CD4-positive, alpha-beta T cell treated with Interleukin-21 for 1 hour (primary cell): ENCODE measurements at regions not wholly inside any gene's neighbourhood (a gene's known extent, or its start where the extent isn't known, plus 50 kb on each side); places are given as distances from the start of the nearest gene placed in this dataset.
"Not testable (repeated sequence)": the region's sequence is repeated elsewhere in the genome, so short reads cannot be mapped to it uniquely, and the experiment has no call there.

Source experiments
- DNase-seq: peaks from one replicate; pipeline ENCODE4 v3.0.0-alpha.2; 2020

DNA sequence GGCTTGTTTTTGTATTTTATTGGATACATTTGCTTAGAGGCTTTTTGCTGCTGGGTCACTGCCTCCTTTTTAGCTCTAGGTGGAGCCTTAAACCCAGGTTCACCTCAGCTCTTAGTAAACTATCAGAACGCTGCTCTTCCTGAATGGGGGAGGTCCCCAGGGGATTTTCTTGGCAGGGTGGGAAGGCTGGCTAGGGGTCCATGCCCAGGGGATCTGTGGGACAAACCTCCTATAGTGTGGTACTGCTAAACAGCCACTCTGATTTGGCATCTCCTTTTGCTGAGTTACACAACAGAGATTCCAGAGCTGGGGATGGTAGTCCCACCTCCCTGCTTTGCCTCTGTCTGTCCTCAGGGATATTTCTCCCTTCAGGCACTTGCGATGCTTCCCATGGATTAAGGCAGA lies 204.9 kb downstream of the ZIC5 start:
- no peak for DNase-seq

GRCh38 chr13:99765869-99766268 lies 205.7 kb downstream of the ZIC5 start:
- no peak for DNase-seq

DNA sequence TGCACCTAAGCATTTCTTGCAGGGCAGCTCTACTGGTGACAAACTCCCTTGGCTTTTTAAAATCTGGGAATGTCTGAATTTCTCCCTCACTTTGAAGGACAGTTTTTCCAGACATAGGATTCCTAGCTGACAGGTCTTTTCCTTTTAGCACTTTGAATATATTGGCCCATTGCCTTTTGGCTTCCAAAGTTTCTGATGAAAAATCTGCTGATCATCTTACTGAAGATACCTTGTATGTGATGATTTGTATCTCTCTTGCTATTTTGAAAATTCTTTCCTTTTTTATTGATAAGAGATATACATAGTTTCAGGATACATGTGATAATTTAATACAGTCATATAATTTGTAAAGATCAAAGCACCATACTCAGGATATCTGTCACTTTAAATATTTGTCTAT lies 211.1 kb downstream of the ZIC5 start:
- DNase-seq = no peak

- no peak for DNase-seq
These were observed 212.4 kb downstream of the ZIC5 start for GRCh38 chr13:99759163-99759552.

DNA sequence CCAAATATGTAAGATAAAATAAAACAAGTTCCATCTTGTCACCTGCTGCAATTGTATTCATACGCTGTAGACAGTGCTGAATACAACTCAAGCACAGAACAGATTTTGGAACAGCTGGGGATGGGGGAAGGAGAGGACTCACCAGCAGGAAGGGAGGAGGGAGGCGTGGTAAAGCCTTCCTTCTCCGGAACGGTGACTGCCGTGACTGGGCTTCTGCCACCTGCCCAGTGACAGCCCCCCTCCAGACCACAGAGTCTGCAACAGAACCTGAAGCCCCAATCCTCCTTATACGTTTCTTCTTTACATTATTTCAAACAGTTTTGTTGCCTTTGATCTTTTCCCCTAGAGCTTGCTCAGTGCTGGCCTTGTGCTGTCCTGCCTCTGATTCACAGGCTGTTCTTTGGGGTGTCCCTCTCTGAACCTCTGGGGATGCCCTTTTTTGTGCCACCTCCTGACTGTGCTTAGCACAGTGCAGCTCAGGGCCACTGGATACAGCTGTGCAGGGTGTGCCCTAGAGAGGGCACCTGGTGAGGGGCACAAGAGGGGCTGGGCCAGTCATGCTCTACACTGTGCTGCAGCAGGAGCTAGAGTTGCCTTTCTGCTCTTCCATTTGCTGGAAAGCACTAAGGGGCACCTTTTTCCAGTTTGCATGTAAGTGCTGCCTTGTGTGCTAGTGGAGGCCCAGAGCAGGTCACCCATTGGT lies 213.0 kb downstream of the ZIC5 start:
- DNase-seq = no peak

DNA sequence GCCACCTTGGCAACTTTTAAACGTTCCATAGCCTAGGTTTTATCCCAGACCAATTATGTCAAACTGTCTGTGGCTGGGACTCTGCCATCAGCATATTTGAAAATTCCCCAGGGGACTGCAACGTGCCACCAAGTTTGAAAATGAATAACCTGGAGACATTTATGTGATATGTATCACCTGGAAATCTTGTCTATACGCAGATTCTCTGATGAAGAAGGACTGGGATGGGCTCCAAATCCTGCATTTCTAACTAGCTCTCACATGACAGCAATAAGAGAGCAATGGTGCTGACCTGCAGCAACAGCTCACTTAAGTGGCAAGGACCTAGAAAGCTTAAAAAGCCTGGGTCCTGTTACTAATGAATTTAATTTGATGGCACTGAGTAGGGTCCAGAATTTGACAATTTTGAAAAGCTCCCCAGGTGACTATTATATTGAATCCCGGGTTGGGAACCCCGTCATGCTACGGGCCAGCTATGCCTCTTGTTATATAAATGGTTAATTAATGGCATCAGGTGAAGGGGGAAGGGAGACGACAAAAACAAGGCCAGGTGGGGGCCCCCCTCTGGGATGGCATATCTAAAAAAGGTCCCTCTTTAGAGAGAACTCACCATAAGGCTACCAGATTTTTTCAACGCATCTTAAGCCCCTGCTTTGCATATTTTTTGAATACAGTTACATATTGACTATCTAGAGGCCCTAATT lies 213.7 kb downstream of the ZIC5 start:
- no peak for DNase-seq

- no peak for DNase-seq
These were observed 215.3 kb downstream of the ZIC5 start for GRCh38 chr13:99756281-99756680.

GRCh38 chr13:99754750-99755149 lies 216.8 kb downstream of the ZIC5 start:
- DNase-seq = not testable (repeated sequence)

GRCh38 chr13:99752373-99752772 lies 219.2 kb downstream of the ZIC5 start:
- DNase-seq = no peak

GRCh38 chr13:99751517-99752199 lies 219.9 kb downstream of the ZIC5 start:
- DNase-seq = no peak

- no peak for DNase-seq
These were observed 220.6 kb downstream of the ZIC5 start for GRCh38 chr13:99750951-99751350.

GRCh38 chr13:99749271-99750019 lies 222.1 kb downstream of the ZIC5 start:
- DNase-seq = no peak

- DNase-seq = no peak
These were observed 224.2 kb downstream of the ZIC5 start for GRCh38 chr13:99747403-99747710.

DNA sequence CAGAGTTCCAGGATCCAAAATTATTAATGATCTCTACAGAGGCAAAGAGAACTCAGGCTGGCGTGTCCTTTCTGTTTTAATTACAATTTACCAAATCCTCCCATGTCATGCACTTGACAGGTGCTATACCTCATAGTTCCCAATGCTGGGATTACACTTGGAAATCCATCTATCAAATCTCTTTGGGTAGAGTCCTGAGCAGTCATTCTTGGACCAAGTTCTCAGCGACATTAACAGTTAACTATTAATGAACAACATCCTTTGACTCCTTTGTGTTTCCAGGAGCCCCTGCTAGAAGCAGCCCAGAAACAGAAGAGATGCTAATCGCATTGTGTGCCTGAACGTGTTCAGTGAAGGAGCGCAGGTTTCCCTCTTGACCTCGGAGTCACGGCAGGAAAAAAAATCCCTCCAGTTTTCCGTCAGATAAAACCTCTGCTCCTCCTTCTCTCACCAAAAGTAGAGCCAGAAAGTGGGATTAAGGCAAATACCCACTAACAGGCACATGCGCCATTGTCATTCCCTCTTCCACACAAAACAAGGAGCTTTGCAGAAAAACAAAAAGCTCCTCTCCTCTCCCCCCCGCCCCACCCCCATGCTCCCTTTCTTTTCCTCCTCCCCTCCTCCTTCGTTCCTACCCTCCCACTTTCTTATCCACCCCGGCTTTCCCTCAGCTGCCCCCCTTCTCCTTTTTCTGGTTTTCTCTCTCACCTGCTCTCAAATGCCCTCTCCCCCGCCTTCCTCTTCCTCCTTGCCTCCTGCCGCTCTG lies 224.7 kb downstream of the ZIC5 start:
- no peak for DNase-seq

GRCh38 chr13:99743094-99743493 lies 228.5 kb downstream of the ZIC5 start:
- DNase-seq = no peak

DNA sequence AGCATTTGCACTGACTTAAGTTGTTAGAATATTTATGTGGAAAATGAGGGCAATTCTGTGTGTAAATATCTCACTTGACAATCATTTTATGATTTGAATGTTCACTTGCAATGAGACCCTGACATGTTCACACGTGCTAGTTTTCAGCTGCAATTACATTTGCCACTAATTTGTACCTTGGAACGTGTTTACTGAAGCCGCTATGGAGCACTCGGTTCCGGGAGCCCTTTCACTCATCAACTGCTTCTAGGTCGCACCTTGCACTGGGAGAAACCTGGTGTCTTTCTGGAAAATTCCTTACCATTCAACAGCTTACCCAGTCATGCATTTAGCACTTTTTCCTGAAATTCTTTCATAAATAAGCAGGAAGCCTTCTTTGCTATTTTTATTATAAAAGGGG lies 229.6 kb downstream of the ZIC5 start:
- no peak for DNase-seq

GRCh38 chr13:99740251-99740979 lies 231.2 kb downstream of the ZIC5 start:
- no peak for DNase-seq

- DNase-seq = no peak
These were observed 232.9 kb downstream of the ZIC5 start for GRCh38 chr13:99738626-99739025.

DNA sequence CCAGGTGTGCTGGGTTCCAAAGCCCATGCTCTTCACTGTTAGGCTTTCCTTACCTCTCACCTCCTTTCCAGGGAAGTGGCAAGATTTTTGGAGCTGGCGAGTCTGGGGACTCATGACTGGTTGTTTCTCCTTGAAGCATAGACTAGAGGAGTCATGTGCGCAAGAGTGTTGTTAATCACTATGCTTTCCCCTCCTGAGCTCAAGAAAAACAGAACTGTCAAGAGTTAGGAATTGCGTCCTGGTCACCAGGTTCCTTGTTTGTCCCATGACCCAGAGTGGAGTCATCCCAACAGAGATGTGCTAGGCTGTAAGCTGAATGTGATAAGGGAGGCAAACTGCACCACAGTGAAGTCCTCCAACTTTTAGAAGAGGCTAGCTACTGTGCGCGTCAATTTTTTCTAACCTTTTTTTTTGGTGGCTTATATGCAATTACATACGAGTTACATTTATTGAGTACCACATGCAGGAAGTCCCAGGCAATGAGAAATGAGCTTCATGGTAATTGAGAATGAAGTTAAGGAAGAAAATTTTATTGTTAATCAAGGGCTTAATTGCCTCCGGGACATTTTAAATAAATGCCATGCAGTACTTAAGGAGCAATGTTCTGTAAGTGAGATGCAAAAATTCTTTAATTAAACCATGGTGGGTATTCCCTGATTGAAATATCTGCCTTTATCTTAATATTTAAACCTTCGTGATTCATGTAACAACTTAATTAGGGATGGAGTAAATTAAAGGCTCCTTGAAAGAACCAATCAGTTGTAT lies 233.9 kb downstream of the ZIC5 start:
- no peak for DNase-seq

DNA sequence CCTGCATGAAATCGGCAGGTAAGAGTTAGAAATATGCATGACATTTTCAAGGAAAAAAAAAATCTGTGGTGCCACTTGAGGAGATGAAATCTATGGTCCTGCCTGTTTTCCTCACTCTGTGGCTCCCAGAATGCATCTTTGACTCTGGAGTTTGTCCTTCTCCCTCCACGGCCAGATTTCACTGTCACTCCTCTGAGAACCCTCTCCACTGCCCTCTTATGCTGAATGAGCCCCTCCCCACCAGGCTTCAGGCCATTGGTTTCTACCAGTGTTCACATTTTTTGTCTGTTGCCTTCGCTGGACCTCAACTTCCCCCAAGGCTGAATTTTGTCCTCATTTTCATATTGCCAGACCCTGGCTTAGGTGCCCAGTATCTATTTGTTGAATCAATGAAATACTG lies 235.0 kb downstream of the ZIC5 start:
- no peak for DNase-seq

DNA sequence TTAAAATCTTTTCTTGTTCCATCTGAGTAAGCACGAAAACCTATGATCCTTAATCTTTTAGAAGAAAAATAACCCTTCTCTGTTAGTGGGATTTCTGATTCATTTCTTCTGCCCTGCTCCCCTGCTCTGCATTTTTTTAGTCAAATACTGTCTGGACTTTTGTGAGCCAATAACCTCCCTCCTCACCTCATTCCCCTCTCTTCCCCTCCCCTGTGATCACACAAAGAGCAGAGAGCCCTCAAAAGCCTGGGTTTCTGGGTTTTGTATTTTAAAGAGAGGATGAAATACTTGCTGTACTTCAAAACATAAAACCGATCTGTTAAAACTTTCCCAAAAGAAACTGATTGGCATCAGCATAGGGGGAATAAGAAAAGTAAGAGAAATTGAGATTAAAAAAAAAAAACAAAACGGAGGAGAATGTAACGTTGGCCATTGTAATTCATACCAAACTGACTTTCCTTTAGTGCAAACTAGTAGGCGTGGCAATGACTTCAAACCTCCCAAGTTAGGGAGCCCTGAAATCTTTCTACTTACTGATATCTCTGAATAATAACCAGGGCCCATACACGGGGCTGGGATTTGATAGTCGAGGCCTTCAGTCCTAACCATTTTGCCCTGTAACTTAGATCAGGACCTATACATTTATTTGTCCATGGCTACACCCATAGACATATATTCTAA lies 232.9 kb downstream of the TM9SF2 start:
- DNase-seq = no peak
